G401 (cell line): ENCODE measurements at regions not wholly inside any gene's neighbourhood (a gene's known extent, or its start where the extent isn't known, plus 50 kb on each side); places are given as distances from the start of the nearest gene placed in this dataset.
A peak's percentile ranks its signal among the peaks of the same experiment; 100 is the strongest.

Source experiments
- DNase-seq: peaks from one replicate; pipeline ENCODE4 v3.0.0-alpha.2; 2015; ENCODE audit warnings: low spot score
- in situ Hi-C: cut with HindIII; loops from 2 replicates; pipeline ENCODE4 v1.10.0; 2016; ENCODE audit warnings: low sequenced_read_pairs, mixed read lengths

GRCh38 chr9:135260221-135261180 lies 173.0 kb downstream of the OLFM1 start:
- in situ Hi-C loops = no loop called here
- no peak for DNase-seq

GRCh38 chr9:135262248-135262647 lies 174.8 kb downstream of the OLFM1 start:
- in situ Hi-C loops = no loop called here
- no peak for DNase-seq

- no peak for DNase-seq
- in situ Hi-C loops = no loop called here
These were observed 176.0 kb downstream of the OLFM1 start for GRCh38 chr9:135263511-135263910.

DNA sequence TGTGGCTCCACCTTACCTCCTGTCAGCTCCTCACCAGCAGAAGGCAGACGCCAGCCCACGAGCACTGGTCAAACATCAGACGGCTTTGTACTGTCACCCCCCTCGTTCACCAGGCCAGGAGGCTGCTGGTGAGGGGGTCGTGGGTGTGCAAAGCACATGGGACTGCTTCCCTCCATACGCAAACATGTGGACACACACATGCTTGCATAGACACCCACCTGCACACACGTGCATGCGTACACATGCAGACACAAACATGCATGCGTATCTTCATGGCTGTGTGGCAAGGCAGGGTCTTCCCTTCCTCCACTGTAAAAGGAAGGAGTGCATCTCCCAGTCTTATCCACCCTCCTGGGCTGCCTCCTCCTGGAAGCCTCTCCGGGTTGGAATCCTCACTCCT lies 178.5 kb downstream of the OLFM1 start:
- in situ Hi-C loops = no loop called here
- DNase-seq = no peak

- DNase-seq = no peak
- in situ Hi-C loops = no loop called here
These were observed 179.8 kb downstream of the OLFM1 start for GRCh38 chr9:135267191-135267809.

DNA sequence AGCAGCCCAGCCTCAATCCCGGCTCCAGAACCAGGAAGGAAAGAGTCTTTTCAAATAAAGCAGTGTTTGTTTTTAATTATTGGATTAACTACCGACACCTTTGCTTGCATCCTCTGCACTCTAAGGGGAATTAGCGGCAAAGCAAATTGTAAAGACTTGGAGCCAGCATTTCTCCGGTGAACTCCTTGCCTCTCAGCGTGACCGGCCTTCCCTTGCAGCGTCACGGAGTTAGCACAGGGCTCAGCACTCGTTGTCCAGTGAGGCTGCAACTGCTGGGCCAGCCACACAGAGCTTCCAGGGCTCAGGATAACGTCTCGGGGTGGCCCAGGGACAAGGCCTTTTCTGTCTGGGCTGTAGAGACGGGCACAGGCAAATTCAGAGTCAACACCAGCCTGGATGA lies 180.6 kb downstream of the OLFM1 start:
- in situ Hi-C loops = no loop called here
- no peak for DNase-seq

DNA sequence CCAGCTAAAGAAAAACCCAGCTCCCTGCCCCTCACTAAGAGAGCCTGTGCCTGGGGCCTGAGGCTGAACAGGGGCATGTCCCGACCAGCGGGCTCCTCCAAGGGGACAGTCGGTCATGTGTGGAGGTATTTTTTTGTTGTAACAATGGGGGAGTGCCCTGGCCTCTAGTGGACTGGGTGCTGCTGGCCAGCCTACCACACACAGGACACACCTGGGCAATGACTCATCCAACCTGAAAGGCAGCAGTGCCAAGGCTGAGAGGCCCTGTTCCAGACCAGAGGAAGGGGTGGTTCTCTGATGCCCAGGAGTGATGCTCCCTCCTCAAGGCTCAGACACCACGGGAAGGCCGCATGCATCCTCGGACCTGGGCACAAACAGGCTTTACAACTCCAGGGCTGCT lies 181.5 kb downstream of the OLFM1 start:
- DNase-seq = no peak
- in situ Hi-C loops = no loop called here

- DNase-seq = no peak
- in situ Hi-C loops = no loop called here
These were observed 182.7 kb downstream of the OLFM1 start for GRCh38 chr9:135269912-135270830.

- DNase-seq = no peak
- in situ Hi-C loops = no loop called here
These were observed 184.0 kb downstream of the OLFM1 start for GRCh38 chr9:135271425-135271824.

DNA sequence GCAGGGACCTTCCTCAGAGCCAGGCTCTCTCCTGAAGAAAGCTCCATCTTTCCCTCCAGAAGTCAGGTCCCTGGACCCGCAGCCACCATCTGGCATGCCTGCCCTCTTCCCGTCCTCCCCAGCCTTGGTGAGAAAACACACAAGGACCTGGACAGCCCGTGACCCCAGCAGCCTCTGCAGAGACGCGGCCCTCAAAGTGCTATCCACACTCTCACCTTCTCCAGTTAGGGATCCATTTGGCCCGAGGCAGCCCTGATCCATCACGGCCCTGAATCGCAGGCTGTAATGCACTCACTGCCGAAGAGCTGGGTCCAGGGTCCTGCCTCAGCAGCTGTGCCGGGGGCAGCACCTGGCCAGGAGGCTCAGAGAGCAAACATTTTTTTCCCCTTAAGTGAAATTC lies 185.1 kb downstream of the OLFM1 start:
- in situ Hi-C loops = no loop called here
- no peak for DNase-seq

DNA sequence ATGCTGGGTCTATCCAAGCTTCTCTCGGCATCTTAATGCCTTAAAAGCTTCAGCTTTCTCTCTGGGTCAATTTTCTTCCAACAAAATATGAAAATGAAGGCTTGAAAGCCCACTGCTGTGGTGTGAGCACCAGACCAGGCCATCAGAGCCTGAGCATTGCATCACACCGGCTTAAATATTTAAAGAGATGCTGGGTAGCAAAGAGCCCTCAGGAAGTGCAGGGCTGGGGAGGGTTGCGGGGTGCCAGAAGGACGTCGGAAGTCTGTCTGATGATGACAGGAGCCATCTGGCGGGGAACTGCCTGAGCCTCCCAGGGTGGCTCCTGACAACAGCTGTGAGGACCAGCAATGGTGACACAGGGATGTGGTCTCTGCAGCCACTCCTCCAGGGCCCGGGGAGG lies 185.5 kb downstream of the OLFM1 start:
- DNase-seq = peak; percentile 27
- in situ Hi-C loops = no loop called here

- DNase-seq = no peak
- in situ Hi-C loops = no loop called here
These were observed 187.7 kb downstream of the OLFM1 start for GRCh38 chr9:135275163-135275562.

DNA sequence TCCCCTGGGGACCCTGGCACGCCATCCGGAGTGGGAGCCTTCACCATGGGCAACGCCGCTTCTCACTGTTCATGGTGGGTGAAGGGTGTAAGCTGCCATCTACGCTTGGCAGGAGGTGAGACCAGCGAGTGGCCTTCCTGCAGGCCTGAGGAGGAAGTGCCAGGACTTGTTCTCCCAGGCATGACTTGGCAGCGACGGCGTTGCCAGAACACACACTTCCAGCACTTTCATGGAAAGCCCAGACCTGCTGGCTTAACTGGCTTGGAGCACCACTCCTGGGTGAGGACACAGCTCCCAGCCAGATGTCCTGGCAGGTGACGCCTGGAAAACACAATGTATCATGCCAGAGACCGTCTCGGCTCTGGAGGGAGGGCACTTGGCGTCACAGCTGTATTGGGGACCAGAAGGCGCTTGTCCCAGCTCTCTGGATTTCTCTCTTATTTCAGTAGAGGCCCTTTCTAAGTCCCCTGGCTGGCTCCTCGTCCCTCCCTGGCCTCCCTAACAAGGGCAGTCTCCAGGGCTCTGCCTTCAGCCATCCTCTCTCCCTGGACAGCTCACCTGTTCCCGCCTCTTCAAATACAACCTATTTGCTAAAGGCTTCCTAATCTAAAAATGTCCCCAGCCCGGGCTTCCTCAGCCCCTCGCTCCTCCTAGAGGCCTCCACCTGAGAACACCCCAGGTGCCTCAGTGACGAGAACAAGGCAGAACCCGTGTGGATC lies 188.3 kb downstream of the OLFM1 start:
- in situ Hi-C loops = no loop called here
- DNase-seq = peak; percentile 77

DNA sequence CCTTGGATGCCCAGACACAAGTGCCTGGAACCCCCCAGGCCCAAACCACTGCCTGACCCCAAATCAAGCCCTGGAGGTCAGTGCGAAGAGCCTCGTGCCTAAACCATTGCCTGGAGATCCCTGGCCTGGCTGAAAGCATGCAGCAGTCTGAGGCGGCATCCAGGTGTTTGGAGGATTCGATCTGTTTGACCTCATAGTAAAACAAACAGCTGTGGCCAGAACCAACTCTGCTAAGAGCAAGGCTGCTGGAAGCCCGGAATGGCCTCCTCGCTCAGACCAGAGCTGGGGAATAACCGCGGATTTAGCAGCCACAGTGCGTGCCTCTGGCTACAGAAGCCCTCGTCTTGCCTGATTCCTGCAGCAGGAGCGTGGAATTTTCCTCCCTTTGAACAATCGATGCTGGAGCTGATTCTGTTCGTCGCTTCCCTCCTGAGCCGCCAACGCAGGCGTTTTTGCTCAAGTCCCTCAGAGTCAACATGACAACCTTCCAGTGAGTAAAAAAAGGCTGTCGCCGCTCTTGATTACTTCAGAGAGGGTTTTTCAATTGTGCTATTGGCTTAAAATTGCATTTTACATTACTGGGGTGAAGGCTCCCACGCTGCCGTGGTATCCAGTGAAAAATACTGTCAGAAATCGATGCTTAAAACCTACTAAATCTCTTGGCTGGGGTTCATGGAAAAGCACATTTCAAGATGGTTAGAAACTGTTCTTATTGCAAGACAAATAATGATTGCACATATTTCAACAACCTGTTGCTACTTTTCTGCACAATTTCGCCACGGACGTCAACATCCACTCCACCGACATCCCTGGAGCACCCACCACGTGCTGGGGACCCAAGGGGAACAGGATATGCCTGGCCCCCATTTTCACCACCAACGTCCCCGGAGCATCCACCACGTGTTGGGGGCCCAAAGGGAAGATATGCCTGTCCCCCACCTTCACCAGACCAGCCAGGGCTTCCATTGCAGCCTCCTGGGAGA lies 190.0 kb downstream of the OLFM1 start:
- in situ Hi-C loops = no loop called here
- DNase-seq = no peak

GRCh38 chr9:135278586-135278985 lies 191.1 kb downstream of the OLFM1 start:
- no peak for DNase-seq
- in situ Hi-C loops = no loop called here

GRCh38 chr9:135279385-135279784 lies 191.9 kb downstream of the OLFM1 start:
- in situ Hi-C loops = no loop called here
- DNase-seq = no peak

DNA sequence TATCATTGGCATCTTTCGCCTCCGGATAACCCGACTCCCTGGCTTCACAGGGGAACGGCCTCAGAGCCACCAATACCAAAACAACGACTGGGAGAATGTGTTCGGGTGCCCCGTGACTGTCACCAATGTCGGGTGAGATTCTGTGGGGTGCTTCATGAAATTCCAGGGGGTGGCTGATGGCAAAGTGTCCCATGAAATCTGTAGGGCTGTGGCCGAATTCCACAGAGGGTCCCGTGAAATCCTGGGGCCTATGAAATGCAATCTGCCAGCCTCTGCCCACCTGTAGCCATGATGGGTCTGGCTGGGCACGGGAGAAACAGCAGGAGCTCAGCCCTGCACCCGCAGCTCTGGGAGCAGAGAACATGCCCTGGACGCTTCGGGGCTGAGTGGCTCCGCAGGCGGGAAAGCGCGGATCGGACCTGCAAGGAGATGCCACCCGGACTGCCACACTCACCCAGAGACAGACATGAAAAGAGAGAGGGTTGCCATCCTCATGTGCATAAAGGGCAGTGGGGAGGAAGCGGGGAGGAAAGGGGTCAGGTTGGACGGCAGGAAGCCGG lies 192.4 kb downstream of the OLFM1 start:
- DNase-seq = no peak
- in situ Hi-C loops = no loop called here

DNA sequence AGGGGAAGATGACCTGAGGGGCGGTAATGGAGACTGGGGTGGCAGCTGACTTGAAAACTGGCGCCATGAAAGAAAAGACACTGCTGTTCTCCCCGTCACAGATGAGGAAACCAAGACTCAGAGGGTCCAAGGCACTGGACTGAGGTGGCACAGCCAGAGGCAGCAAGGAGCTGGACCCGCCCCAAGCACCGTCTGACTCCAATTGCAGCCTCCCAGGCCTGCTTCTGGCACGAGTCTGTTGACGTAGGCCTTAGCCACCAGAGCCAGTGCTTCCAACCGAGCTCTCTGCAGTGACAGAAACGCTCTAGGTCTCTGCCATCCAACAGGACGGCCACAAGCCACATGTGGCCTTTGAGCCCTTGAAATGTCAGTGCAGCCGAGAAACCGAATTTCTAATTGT lies 193.2 kb downstream of the OLFM1 start:
- in situ Hi-C loops = no loop called here
- peak; percentile 4 for DNase-seq
